ENCODE measurements at regions not wholly inside any gene's neighbourhood (a gene's known extent, or its start where the extent isn't known, plus 50 kb on each side); places are given as distances from the start of the nearest gene placed in this dataset.

- intact Hi-C loops (cut with DNase I) = no loop called here
- no peak for DNase-seq
These were observed 599.9 kb upstream of the POU3F3 start for GRCh38 chr2:104254017-104254416.

GRCh38 chr2:104262714-104263113 lies 591.2 kb upstream of the POU3F3 start:
- intact Hi-C loops (cut with DNase I) = no loop called here
- DNase-seq = no peak

GRCh38 chr2:104279646-104280045 lies 574.3 kb upstream of the POU3F3 start:
- intact Hi-C loops (cut with DNase I) = no loop called here
- DNase-seq = no peak

GRCh38 chr2:104280216-104280615 lies 573.7 kb upstream of the POU3F3 start:
- intact Hi-C loops (cut with DNase I) = no loop called here
- no peak for DNase-seq

GRCh38 chr2:104286841-104287240 lies 567.1 kb upstream of the POU3F3 start:
- no peak for DNase-seq
- intact Hi-C loops (cut with DNase I) = no loop called here

DNA sequence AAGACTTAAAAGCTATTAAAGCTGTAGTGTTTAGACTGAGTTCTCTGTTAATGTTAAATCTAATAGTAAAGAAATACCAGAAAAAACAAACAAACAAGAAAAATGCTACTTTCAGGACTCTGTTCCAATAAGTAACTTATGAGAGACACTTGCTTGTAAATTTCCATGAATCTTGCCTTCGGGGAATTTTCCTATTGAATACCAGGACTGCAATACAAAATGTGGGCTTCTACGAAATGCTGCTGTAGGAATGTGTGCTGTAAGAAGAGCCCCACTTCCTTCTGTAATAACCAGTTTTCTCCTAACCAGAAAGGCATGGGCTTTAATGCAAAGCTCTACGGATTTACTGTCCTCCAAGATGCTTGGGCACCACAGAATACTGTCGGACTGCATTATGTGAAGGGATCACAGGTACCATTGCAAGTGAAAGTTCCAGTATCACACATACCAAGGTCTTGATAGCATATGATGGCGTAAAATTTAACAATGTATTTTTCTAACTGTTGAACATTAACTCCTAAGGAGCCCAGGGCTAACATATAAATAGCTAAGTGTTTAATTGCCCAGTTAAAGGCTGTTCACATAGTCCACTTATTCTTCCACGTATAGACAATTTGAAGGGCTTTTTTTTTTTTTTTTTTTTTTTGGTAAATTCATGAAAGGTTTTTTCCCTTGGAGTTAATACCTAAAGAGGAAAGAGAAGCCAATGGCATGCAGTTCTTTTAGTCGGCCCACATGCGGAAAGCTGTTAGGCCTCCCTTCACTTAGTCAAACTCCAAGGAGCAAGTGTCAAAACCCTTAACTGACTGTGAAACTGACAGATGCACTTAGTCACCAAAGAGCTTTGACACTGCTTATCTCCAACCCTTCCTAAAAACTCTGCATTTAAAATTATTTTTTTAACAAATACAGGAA lies 564.0 kb upstream of the POU3F3 start:
- DNase-seq = no peak
- intact Hi-C loops (cut with DNase I) = no loop called here

- intact Hi-C loops (cut with DNase I) = no loop called here
- no peak for DNase-seq
These were observed 563.4 kb upstream of the POU3F3 start for GRCh38 chr2:104290566-104290891.

- DNase-seq = no peak
- intact Hi-C loops (cut with DNase I) = no loop called here
These were observed 541.2 kb upstream of the POU3F3 start for GRCh38 chr2:104312684-104313083.

DNA sequence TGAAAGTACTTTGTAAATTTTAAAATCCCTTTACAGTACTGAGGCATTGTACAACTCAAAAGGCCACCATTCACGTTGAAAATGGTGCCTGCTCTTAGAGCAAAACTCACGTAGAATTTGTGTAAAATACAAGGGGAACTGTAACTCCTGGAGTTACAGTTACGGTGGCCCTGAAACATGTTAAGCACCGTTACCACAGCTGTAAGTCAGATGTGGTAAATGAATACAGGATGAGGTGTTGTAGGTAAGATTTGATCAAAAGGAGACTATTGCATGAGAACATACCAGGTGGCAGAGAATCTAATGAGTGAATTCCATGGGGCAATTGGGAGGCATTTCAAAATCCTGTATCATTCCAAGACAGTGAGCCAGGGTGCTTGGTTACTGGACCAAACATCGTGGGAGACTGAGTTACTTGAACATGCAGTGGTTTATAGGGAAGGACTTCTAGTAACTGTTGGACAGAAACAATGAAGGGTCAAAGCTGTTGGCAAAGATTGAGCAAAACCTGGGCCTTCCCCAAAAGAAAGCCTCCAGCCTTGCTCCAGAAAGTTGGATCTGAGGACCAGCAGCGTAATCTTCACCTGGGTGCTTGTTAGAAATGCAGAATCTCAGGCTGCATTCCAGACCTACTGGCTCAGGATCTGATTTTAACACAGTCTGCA lies 535.8 kb upstream of the POU3F3 start:
- no peak for DNase-seq
- intact Hi-C loops (cut with DNase I) = no loop called here

- intact Hi-C loops (cut with DNase I) = no loop called here
- peak in 4 of 10 donors; percentile 3 to 75 (median 44) for DNase-seq
These were observed 532.7 kb upstream of the POU3F3 start for GRCh38 chr2:104321116-104321795.

DNA sequence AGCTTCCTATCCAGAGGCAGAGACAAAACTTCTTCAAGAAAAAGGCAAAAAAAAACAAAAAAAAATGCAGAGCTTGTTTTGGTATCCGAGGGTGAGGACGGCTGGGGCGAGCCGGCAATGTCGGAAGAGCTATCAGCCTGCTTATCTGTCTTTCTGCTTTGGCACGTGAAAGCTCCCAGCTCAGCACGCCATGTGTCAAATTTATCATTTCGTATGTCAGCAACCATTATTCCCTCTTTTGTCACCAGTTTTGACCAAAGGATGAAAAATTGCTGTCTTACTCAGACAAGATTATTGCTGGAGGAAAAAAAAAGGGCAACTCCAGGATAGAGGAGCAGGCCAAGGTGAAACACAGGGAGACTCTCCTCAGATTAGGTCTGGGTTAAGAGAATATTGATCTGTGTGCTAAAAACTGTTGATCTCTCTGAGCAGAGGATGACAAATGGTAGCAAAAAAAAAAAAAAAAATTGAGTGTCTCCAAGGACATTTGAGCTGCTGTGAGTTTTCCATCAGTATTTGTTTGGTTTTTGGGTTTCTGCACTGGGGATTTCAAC lies 532.0 kb upstream of the POU3F3 start:
- peak in 1 of 10 donors; percentile 57 for DNase-seq
- intact Hi-C loops (cut with DNase I) = no loop called here

GRCh38 chr2:104332731-104333130 lies 521.2 kb upstream of the POU3F3 start:
- intact Hi-C loops (cut with DNase I) = no loop called here
- no peak for DNase-seq

DNA sequence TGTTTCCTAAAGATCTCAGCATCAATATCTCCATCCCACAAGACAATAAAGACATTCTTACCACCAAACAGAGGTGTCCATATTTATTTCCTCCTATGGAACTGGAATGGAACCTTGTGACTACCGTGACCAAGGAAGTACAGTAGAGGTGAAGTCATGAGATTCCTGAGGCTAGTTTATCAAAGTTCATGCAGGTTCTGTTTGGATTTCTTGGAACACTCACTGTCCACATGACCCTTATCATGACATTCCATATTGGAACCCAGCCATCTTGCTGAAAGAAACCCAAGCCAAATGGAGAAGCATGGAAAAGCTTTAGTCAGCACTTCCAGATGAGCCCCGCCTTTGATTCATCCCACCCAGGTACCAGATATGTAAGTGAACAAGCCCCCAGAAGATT lies 516.0 kb upstream of the POU3F3 start:
- intact Hi-C loops (cut with DNase I) = no loop called here
- DNase-seq = no peak

DNA sequence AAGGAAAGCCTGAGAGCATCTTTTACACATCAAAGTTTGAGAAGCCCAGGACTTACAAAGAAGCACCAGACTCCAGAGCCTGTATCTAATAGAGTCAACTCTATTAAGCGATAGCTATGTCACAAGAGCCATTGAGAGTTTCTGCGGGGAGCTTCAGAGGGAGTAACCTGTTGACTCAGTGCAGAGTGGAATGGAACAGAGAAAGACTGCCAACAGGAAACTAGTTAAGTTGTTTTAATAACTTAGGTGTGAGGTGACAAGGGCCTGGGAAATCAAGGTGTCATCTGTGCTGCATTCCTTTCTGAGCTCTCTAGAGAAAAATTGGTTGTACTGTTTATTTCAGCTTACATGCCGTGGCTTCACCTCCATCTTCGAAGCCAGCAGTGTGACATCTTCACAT lies 513.8 kb upstream of the POU3F3 start:
- intact Hi-C loops (cut with DNase I) = no loop called here
- no peak for DNase-seq

- intact Hi-C loops (cut with DNase I) = no loop called here
- no peak for DNase-seq
These were observed 512.8 kb upstream of the POU3F3 start for GRCh38 chr2:104340879-104341828.

- DNase-seq = no peak
- intact Hi-C loops (cut with DNase I) = no loop called here
These were observed 509.6 kb upstream of the POU3F3 start for GRCh38 chr2:104344306-104344705.

- no peak for DNase-seq
- intact Hi-C loops (cut with DNase I) = no loop called here
These were observed 508.9 kb upstream of the POU3F3 start for GRCh38 chr2:104344985-104345384.

GRCh38 chr2:104358122-104358521 lies 495.8 kb upstream of the POU3F3 start:
- DNase-seq = no peak
- intact Hi-C loops (cut with DNase I) = no loop called here

GRCh38 chr2:104361414-104361813 lies 492.5 kb upstream of the POU3F3 start:
- DNase-seq = no peak
- intact Hi-C loops (cut with DNase I) = no loop called here

DNA sequence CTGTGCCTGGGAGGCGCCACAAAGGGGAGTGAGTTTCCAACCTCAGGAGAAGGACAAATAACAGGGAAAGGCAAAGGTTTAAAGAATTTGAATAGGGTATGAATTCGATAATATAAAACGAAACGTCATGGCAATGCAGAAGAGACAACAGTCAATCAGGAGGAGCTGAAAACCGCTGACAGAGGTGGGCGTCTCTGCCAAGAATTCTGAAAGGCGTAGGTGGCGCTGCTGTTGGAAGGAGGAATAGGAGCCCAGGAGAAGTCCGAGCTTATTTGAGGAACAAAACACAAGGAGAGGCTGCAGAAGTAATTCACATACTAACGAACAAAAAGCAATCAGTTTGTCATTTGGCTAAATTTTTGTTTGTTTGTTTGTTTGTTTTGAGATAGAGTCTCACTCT lies 485.8 kb upstream of the POU3F3 start:
- DNase-seq = no peak
- intact Hi-C loops (cut with DNase I) = no loop called here
